ENCODE measurements at regions not wholly inside any gene's neighbourhood (a gene's known extent, or its start where the extent isn't known, plus 50 kb on each side); places are given as distances from the start of the nearest gene placed in this dataset.

- Histone ChIP-seq H3K27ac (no peak overlapping the region), H3K4me1 (replicated peaks in 1 of 2) (no peaks in the 10 kb centered on the region), H3K4me3 (no peak overlapping the region)
- no peak for ATAC-seq (replicated peaks in 6 of 8)
- in situ Hi-C loops (cut with MboI; ENCODE audit: low pct_unique_long_range_greater_than_20kb in 2 of 9, low sequenced_read_pairs in 9 of 9, unreplicated experiment in 9 of 9): no loop called here
Observed at GRCh38 chrX:110614596-110614995, 181.0 kb downstream of the CHRDL1 start.

All from motor neuron (in vitro differentiated cells).